GM12892 (cell line): ENCODE measurements at regions not wholly inside any gene's neighbourhood (a gene's known extent, or its start where the extent isn't known, plus 50 kb on each side); places are given as distances from the start of the nearest gene placed in this dataset.

Experiments
- POLR2A ChIP-seq: IDR thresholded peaks from 2 replicates; pipeline ENCODE4 v1.6.1; 2011; ENCODE audit warnings: low read depth, low read length, control low read depth
- POLR2AphosphoS5 ChIP-seq: IDR thresholded peaks from 2 replicates; pipeline ENCODE4 v1.6.1; 2011; ENCODE audit warnings: low read depth, low read length, control low read depth
- TAF1 ChIP-seq: IDR thresholded peaks from 2 replicates; pipeline ENCODE4 v1.6.1; 2011; ENCODE audit warnings: low read depth, mild to moderate bottlenecking, control low read depth, low read length, borderline replicate concordance

DNA sequence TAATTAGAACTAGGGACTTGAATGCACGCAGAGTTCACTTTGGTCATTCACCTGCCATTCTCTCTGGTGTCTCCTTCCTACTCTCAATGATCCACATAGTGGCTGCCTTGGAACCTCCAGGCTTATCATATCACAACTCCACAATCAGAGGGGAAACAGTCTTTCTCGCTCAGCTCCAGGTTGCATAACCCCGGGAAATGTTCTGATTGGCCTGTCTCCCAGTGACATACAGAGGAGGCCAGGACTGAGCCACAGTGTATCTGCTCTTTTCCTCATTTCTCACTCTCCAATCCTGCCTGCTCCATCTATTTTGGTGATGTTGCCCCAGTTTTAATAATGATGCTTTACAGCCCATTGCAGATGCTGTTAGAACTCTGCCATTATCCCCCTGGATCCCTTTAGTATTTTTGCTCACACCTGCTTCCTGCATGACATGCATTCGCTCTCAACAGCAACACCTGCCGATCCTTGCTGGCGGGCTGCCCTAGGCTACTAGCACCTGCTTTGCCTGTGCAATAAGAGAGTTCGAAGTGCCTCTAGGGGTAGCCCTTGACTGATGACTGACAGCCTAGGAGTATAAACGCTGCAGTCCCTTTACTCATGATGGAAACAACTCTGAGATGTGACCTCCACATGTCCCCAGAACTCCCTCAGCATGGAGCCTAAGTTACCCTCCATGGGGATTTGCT lies 211.3 kb upstream of the RPS6KA3 start:
- TF ChIP-seq POLR2A: no peak
- no peak for TF ChIP-seq POLR2AphosphoS5
- TF ChIP-seq TAF1: no peak
